H1 (cell line): ENCODE measurements at regions not wholly inside any gene's neighbourhood (a gene's known extent, or its start where the extent isn't known, plus 50 kb on each side); places are given as distances from the start of the nearest gene placed in this dataset.

Experiments used
- CTCF ChIA-PET: fragments of 300-600 bp; sonication (Branson Sonifier 250); formaldehyde crosslinking; loops from one replicate; lab custom pipeline; 2021; ENCODE audit not compliant: partially characterized antibody; lab: Charles Lee
- POLR2A ChIA-PET: fragments of 300-600 bp; sonication (Branson Sonifier 250); formaldehyde crosslinking; loops from one replicate; lab custom pipeline; 2021; ENCODE audit warnings: inconsistent platforms; ENCODE audit not compliant: partially characterized antibody; lab: Charles Lee
- DNase-seq, 2 experiments: peaks; one replicate each; pipeline versions ENCODE4 v3.0.0 to v3.0.0-alpha.2; 2010 to 2022; ENCODE audit warnings: low spot score in 2 of 2, low read depth in 1 of 2, mixed read lengths in 1 of 2
- FAIRE-seq: peaks from 2 replicates; lab custom pipeline; 2011; peaks lifted over from hg19 to GRCh38; lab: Jason Lieb, UNC
- H2AFZ ChIP-seq: 2 replicates; pipeline ENCODE4 v1.8.1; 2012; ENCODE audit warnings: low read length, inconsistent platforms
- H2AK5ac ChIP-seq: 2 replicates; pipeline ENCODE4 v1.6.1; 2013; ENCODE audit warnings: low read depth, low read length
- H2BK120ac ChIP-seq: replicated peaks from 2 replicates; pipeline ENCODE3; 2013; ENCODE audit warnings: low read depth, low read length, inconsistent platforms
- H2BK12ac ChIP-seq: 2 replicates; pipeline ENCODE4 v1.6.1; 2013; ENCODE audit warnings: low read depth, low read length
- H2BK15ac ChIP-seq: 2 replicates; pipeline ENCODE4 v1.6.1; 2013; ENCODE audit warnings: low read length
- H2BK20ac ChIP-seq: 2 replicates; pipeline ENCODE4 v1.6.1; 2013; ENCODE audit warnings: low read length
- H2BK5ac ChIP-seq: 2 replicates; pipeline ENCODE4 v1.6.1; 2013; ENCODE audit warnings: low read depth, low read length
- H3K14ac ChIP-seq: 2 replicates; pipeline ENCODE4 v1.6.1; 2013; ENCODE audit warnings: inconsistent platforms; ENCODE audit not compliant: insufficient read length
- H3K18ac ChIP-seq: 2 replicates; pipeline ENCODE4 v1.6.1; 2013; ENCODE audit warnings: low read length; ENCODE audit errors: extremely low read depth
- H3K23ac ChIP-seq: 2 replicates; pipeline ENCODE4 v1.6.1; 2013; ENCODE audit warnings: inconsistent platforms; ENCODE audit not compliant: insufficient read length
- H3K23me2 ChIP-seq: 2 replicates; pipeline ENCODE4 v1.6.1; 2013; ENCODE audit warnings: low read depth, low read length
- H3K27ac ChIP-seq: 2 replicates; pipeline ENCODE4 v1.6.1; 2011; ENCODE audit warnings: low read depth, low read length, inconsistent platforms
- H3K27me3 ChIP-seq, 4 experiments: replicated peaks in 1 of 4; 1 replicate in 1 of 4; 2 replicates in 3 of 4; pipeline versions ENCODE4 v1.6.1 to v1.8.1; 2011 to 2013; ENCODE audit warnings: low read length in 3 of 4, mild to moderate bottlenecking in 3 of 4, inconsistent platforms in 2 of 4, mixed read lengths in 2 of 4, moderate library complexity in 1 of 4; ENCODE audit not compliant: control insufficient read depth in 3 of 4, insufficient read depth in 3 of 4; ENCODE audit errors: extremely low read depth in 1 of 4
- H3K36me3 ChIP-seq, 4 experiments: 2 replicates each; pipeline versions ENCODE4 v1.6.1 to v1.8.1; 2011 to 2013; ENCODE audit warnings: mild to moderate bottlenecking in 4 of 4, low read length in 3 of 4, moderate library complexity in 2 of 4, control low read depth in 1 of 4, inconsistent platforms in 1 of 4; ENCODE audit not compliant: insufficient read depth in 4 of 4, control insufficient read depth in 2 of 4
- H3K4ac ChIP-seq: replicated peaks from 2 replicates; pipeline ENCODE3; 2013; ENCODE audit warnings: low read length, low read depth, mixed read lengths, inconsistent platforms; ENCODE audit not compliant: insufficient read length
- H3K4me1 ChIP-seq, 4 experiments: replicated peaks in 1 of 4; 1 replicate in 1 of 4; 2 replicates in 3 of 4; pipeline versions ENCODE4 v1.6.1 to v1.8.1; 2011 to 2013; ENCODE audit warnings: low read length in 3 of 4, inconsistent platforms in 2 of 4, mixed read lengths in 1 of 4; ENCODE audit not compliant: insufficient read depth in 4 of 4, control insufficient read depth in 3 of 4
- H3K4me2 ChIP-seq, 2 experiments: 2 replicates each; pipeline versions ENCODE4 v1.6.1 to v1.8.1; 2011 to 2013; ENCODE audit warnings: low read depth in 2 of 2, low read length in 2 of 2, control low read depth in 1 of 2, inconsistent platforms in 1 of 2, mild to moderate bottlenecking in 1 of 2; ENCODE audit not compliant: insufficient read depth in 1 of 2
- H3K4me3 ChIP-seq, 4 experiments: fragments of 200-600, 300-600 bp in 1 of 4; sonication (generic), shearing (Covaris generic), sonication (Bioruptor Twin) in 1 of 4; 2 replicates each; pipeline versions ENCODE4 v1.5.1 to v1.8.1; 2011 to 2016; ENCODE audit warnings: low read length in 4 of 4, low read depth in 3 of 4, control low read depth in 2 of 4, inconsistent platforms in 2 of 4, mild to moderate bottlenecking in 2 of 4, mixed read lengths in 1 of 4, moderate library complexity in 1 of 4; ENCODE audit not compliant: insufficient read depth in 2 of 4; ENCODE audit errors: extremely low read depth in 1 of 4
- H3K56ac ChIP-seq: replicated peaks from 2 replicates; pipeline ENCODE3; 2013; ENCODE audit warnings: low read depth, mild to moderate bottlenecking, mixed read lengths, low read length, inconsistent platforms; ENCODE audit not compliant: insufficient read length
- H3K79me1 ChIP-seq: 2 replicates; pipeline ENCODE4 v1.6.1; 2013; ENCODE audit warnings: low read depth, low read length, control low read depth
- H3K79me2 ChIP-seq, 2 experiments: 2 replicates each; pipeline versions ENCODE4 v1.6.1 to v1.8.1; 2012 to 2013; ENCODE audit warnings: low read length in 2 of 2, mild to moderate bottlenecking in 2 of 2, inconsistent platforms in 1 of 2; ENCODE audit not compliant: insufficient read depth in 2 of 2, control insufficient read depth in 1 of 2
- H3K9ac ChIP-seq, 4 experiments: replicated peaks in 1 of 4; 1 replicate in 1 of 4; 2 replicates in 3 of 4; pipeline versions ENCODE4 v1.6.1 to v1.8.1; 2011 to 2013; ENCODE audit warnings: low read depth in 3 of 4, low read length in 3 of 4, control low read depth in 2 of 4, mild to moderate bottlenecking in 2 of 4, moderate library complexity in 2 of 4, inconsistent platforms in 1 of 4; ENCODE audit errors: extremely low read depth in 1 of 4
- H3K9me3 ChIP-seq, 2 experiments: 2 replicates each; pipeline versions ENCODE4 v1.6.1 to v1.8.1; 2012 to 2013; ENCODE audit warnings: mild to moderate bottlenecking in 2 of 2, moderate library complexity in 2 of 2, control low read depth in 1 of 2, inconsistent platforms in 1 of 2, low read depth in 1 of 2, low read length in 1 of 2, mixed read lengths in 1 of 2; ENCODE audit not compliant: insufficient read depth in 2 of 2
- H4K20me1 ChIP-seq, 2 experiments: replicated peaks in 1 of 2; 2 replicates each; pipeline versions ENCODE3 to v1.8.1; 2011 to 2013; ENCODE audit warnings: inconsistent platforms in 2 of 2, low read length in 2 of 2, mild to moderate bottlenecking in 1 of 2; ENCODE audit not compliant: insufficient read depth in 2 of 2, control insufficient read depth in 1 of 2
- H4K5ac ChIP-seq: 2 replicates; pipeline ENCODE4 v1.6.1; 2013; ENCODE audit warnings: low read length, low read depth, mixed read lengths, inconsistent platforms; ENCODE audit not compliant: insufficient read length
- H4K8ac ChIP-seq: 2 replicates; pipeline ENCODE4 v1.8.0; 2013; ENCODE audit warnings: mild to moderate bottlenecking, moderate library complexity, low read length, inconsistent platforms; ENCODE audit not compliant: insufficient read depth; ENCODE audit errors: extremely low read depth
- H4K91ac ChIP-seq: replicated peaks from 2 replicates; pipeline ENCODE3; 2013; ENCODE audit warnings: low read length, mixed read lengths, inconsistent platforms; ENCODE audit not compliant: insufficient read length
- ATF3 ChIP-seq: IDR thresholded peaks from 2 replicates; pipeline ENCODE4 v1.6.1; 2011; ENCODE audit warnings: low read depth, mild to moderate bottlenecking, low read length; ENCODE audit not compliant: insufficient read depth
- CTCF ChIP-seq, 3 experiments: IDR thresholded peaks; 1 replicate in 2 of 3; 2 replicates in 1 of 3; pipeline versions ENCODE4 v1.5.1 to v1.6.1; 2011; ENCODE audit warnings: low read length in 3 of 3, mild to moderate bottlenecking in 3 of 3, inconsistent platforms in 2 of 3, low read depth in 1 of 3, moderate library complexity in 1 of 3; ENCODE audit not compliant: insufficient read depth in 1 of 3; ENCODE audit errors: control extremely low read depth in 1 of 3
- GTF2F1 ChIP-seq: IDR thresholded peaks from 2 replicates; pipeline ENCODE4 v1.6.1; 2012; ENCODE audit warnings: low read depth, low read length, improper control_type of control experiment, borderline replicate concordance
- NANOG ChIP-seq: IDR thresholded peaks from 2 replicates; pipeline ENCODE4 v1.6.1; 2011; ENCODE audit warnings: low read length, low read depth, mild to moderate bottlenecking, inconsistent platforms; ENCODE audit not compliant: insufficient read depth, poor library complexity, severe bottlenecking
- WGBS, 2 experiments: shearing (Covaris generic) in 1 of 2; methylation state at CpG; one replicate each; pipeline versions ENCODE4 v1.1.6 to v1.1.7; 2013 to 2015; ENCODE audit warnings: low lambda C conversion rate in 2 of 2, mixed read lengths in 2 of 2, inconsistent platforms in 1 of 2, low coverage in 1 of 2, missing lambda C conversion rate in 1 of 2; ENCODE audit not compliant: insufficient replicate concordance in 2 of 2, insufficient coverage in 1 of 2, insufficient read length in 1 of 2; ENCODE audit errors: extremely low coverage in 1 of 2, missing lambda C conversion rate in 1 of 2; 5-methylcytosine and 5-hydroxymethylcytosine counted together

- no peak overlapping the region for H2BK120ac ChIP-seq
- 0 out of 2 replicates have a peak, but pooled peaks cover 2% of the 10 kb centered on the region for H3K23me2 ChIP-seq
- no peak overlapping the region for H3K14ac ChIP-seq
- no peak overlapping the region for H3K9ac ChIP-seq
- no peak overlapping the region for H2BK20ac ChIP-seq
- H3K79me2 ChIP-seq = no peaks in the 10 kb centered on the region
- WGBS, 2 experiments = 88% methylated on average over 24 of the region's 24 CpGs; no CpG with 5 or more reads in 1 of the 2 experiments
- no peak overlapping the region for H2BK15ac ChIP-seq
- H3K27ac ChIP-seq = no peak overlapping the region
- POLR2A ChIA-PET = no interaction called here
- no peak overlapping the region for H3K4ac ChIP-seq
- no peak overlapping the region for H2BK12ac ChIP-seq
- CTCF ChIA-PET = interaction anchor here (0.7 to 3.2 kb wide), 4 partner anchors 34 to 936 kb away, joined by 3 to 12 read pairs (median 5); no protein-coding TSS in a partner anchor
- H3K79me1 ChIP-seq = no peaks in the 10 kb centered on the region
- no peak overlapping the region for H2BK5ac ChIP-seq
- H3K56ac ChIP-seq = no peak overlapping the region
- no peak overlapping the region for H2AK5ac ChIP-seq
- H4K91ac ChIP-seq = no peak overlapping the region
- no peak for DNase-seq
- H4K8ac ChIP-seq = no peak overlapping the region
- H2AFZ ChIP-seq = no peak overlapping the region
- H3K4me1 ChIP-seq = peaks cover 0 to 8% (median 4%) of the 10 kb centered on the region in 4 experiments; a peak in 4 of 7 replicates
- no peak overlapping the region for H3K4me3 ChIP-seq
- H3K18ac ChIP-seq = no peak overlapping the region
- no peaks in the 10 kb centered on the region; a peak in 1 of 7 replicates for H3K27me3 ChIP-seq
- H3K4me2 ChIP-seq = no peak overlapping the region
- H3K23ac ChIP-seq = no peak overlapping the region
- H3K36me3 ChIP-seq = no peaks in the 10 kb centered on the region
- H3K9me3 ChIP-seq = no peaks in the 10 kb centered on the region
- FAIRE-seq = no peak
- no peaks in the 10 kb centered on the region for H4K20me1 ChIP-seq
- TF ChIP-seq CTCF (IDR thresholded peaks at IDR 0.05; ENCODE audit: control extremely low read depth in 1 of 3, insufficient read depth in 1 of 3, low read depth in 1 of 3, low read length in 3 of 3) = no peak
- TF ChIP-seq ATF3 = no peak
- no peak for TF ChIP-seq NANOG
- no peak for TF ChIP-seq GTF2F1
- TF ChIP-seq, all 59 proteins: peak for 0
- no peak overlapping the region for H4K5ac ChIP-seq
Observed at GRCh38 chr10:129035052-129035827, 431.8 kb upstream of the MGMT start.
